Panc1 (cell line): ENCODE measurements at regions not wholly inside any gene's neighbourhood (a gene's known extent, or its start where the extent isn't known, plus 50 kb on each side); places are given as distances from the start of the nearest gene placed in this dataset.

Source experiments
- POLR2AphosphoS5 ChIP-seq: IDR thresholded peaks from 2 replicates; pipeline ENCODE4 v1.6.1; 2012; ENCODE audit warnings: mild to moderate bottlenecking, low read depth, low read length, moderate library complexity
- SIN3A ChIP-seq: IDR thresholded peaks from 2 replicates; pipeline ENCODE4 v1.6.1; 2012; ENCODE audit warnings: low read depth, mild to moderate bottlenecking, low read length, moderate library complexity, borderline replicate concordance; ENCODE audit not compliant: insufficient read depth
- TCF7L2 ChIP-seq: IDR thresholded peaks from 2 replicates; pipeline ENCODE4 v1.6.1; 2011; ENCODE audit warnings: mild to moderate bottlenecking, low read depth, low read length, inconsistent platforms
- TF ChIP-seq, protein P1 (sequence below): fragments of 450-650 bp; IDR thresholded peaks from 2 replicates; pipeline ENCODE4 v1.5.1; 2017; ENCODE audit warnings: mild to moderate bottlenecking
- TF ChIP-seq, protein P2 (sequence below), 2 experiments: IDR thresholded peaks; 2 replicates each; pipeline ENCODE4 v1.6.1; 2011 to 2012; ENCODE audit warnings: low read depth in 2 of 2, control low read depth in 1 of 2, low read length in 1 of 2, mild to moderate bottlenecking in 1 of 2, moderate library complexity in 1 of 2; ENCODE audit not compliant: insufficient read depth in 1 of 2

DNA sequence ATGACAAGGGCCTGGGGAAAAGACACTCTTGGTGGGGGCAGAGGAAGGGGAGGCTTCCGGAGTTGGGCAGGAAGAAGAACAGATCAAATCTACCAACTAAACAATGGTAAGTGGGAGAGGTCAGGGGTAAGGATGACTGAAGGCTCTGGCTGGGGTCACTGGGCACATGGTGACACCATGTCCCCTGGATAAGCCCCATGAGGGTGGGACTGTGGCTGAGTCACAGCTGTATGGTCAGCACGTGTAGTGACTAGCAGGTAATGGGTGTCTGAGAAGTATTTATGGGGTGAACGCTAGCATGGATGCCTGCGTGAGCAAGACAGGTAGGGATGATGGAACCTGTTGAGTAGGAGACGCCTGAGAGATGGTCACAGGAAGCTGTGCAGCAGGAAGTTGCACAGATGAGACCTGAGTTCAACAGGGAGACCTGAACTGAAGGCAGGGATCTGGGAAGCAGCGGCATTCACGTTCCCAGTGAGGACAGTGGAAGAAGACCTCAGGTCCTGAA lies 64.5 kb upstream of the SNX9 start:
- TF ChIP-seq POLR2AphosphoS5 (no peak), SIN3A (no peak), TCF7L2 (no peak)
- TF ChIP-seq, protein P1, sequence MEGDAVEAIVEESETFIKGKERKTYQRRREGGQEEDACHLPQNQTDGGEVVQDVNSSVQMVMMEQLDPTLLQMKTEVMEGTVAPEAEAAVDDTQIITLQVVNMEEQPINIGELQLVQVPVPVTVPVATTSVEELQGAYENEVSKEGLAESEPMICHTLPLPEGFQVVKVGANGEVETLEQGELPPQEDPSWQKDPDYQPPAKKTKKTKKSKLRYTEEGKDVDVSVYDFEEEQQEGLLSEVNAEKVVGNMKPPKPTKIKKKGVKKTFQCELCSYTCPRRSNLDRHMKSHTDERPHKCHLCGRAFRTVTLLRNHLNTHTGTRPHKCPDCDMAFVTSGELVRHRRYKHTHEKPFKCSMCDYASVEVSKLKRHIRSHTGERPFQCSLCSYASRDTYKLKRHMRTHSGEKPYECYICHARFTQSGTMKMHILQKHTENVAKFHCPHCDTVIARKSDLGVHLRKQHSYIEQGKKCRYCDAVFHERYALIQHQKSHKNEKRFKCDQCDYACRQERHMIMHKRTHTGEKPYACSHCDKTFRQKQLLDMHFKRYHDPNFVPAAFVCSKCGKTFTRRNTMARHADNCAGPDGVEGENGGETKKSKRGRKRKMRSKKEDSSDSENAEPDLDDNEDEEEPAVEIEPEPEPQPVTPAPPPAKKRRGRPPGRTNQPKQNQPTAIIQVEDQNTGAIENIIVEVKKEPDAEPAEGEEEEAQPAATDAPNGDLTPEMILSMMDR = no peak
- TF ChIP-seq, protein P2, sequence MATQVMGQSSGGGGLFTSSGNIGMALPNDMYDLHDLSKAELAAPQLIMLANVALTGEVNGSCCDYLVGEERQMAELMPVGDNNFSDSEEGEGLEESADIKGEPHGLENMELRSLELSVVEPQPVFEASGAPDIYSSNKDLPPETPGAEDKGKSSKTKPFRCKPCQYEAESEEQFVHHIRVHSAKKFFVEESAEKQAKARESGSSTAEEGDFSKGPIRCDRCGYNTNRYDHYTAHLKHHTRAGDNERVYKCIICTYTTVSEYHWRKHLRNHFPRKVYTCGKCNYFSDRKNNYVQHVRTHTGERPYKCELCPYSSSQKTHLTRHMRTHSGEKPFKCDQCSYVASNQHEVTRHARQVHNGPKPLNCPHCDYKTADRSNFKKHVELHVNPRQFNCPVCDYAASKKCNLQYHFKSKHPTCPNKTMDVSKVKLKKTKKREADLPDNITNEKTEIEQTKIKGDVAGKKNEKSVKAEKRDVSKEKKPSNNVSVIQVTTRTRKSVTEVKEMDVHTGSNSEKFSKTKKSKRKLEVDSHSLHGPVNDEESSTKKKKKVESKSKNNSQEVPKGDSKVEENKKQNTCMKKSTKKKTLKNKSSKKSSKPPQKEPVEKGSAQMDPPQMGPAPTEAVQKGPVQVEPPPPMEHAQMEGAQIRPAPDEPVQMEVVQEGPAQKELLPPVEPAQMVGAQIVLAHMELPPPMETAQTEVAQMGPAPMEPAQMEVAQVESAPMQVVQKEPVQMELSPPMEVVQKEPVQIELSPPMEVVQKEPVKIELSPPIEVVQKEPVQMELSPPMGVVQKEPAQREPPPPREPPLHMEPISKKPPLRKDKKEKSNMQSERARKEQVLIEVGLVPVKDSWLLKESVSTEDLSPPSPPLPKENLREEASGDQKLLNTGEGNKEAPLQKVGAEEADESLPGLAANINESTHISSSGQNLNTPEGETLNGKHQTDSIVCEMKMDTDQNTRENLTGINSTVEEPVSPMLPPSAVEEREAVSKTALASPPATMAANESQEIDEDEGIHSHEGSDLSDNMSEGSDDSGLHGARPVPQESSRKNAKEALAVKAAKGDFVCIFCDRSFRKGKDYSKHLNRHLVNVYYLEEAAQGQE (IDR thresholded peaks at IDR 0.05; ENCODE audit: insufficient read depth in 1 of 2, low read depth in 2 of 2, low read length in 1 of 2) = no peak
